GM10266 (cell line): ENCODE measurements at regions not wholly inside any gene's neighbourhood (a gene's known extent, or its start where the extent isn't known, plus 50 kb on each side); places are given as distances from the start of the nearest gene placed in this dataset.

Experiments used
- DNase-seq: peaks from one replicate; pipeline ENCODE4 v3.0.0; 2012; ENCODE audit errors: extremely low spot score
- CTCF ChIP-seq: IDR thresholded peaks from 2 replicates; pipeline ENCODE4 v1.5.1; 2012; ENCODE audit warnings: mild to moderate bottlenecking, low read depth; ENCODE audit not compliant: control insufficient read depth, insufficient read depth; ENCODE audit errors: missing control alignments

- DNase-seq = no peak
- no peak for TF ChIP-seq CTCF
Measured at GRCh38 chr14:37946819-37947218, 260.9 kb upstream of the SSTR1 start.

GRCh38 chr14:37948266-37948665, 259.4 kb upstream of the SSTR1 start:
- TF ChIP-seq CTCF = no peak
- DNase-seq = no peak

DNA sequence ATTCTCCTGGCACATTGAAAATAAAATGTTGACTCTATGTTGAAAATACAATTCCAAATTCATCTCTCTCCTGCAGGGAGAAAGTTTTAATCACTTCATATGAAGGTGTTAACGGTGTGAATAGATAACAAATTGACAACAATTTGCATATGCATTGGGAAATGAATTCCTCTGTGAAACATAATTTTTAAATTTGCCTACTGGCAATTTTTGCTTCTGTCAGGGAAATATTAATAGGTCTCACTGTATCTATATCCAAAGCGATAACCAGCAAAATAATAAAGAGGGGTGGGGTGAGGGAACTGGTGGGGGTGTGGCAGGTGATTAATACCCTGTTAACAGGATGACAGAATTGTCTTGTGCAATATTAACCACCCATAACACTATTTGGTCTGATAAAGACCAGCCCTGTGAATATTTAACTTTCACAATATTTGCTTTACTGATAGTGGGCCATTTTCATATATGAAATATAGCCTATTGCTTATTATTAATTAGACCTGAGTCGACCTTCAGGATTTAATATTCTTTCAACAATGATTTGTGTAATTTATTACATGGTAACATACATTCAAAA, 239.0 kb upstream of the SSTR1 start:
- no peak for TF ChIP-seq CTCF
- no peak for DNase-seq

DNA sequence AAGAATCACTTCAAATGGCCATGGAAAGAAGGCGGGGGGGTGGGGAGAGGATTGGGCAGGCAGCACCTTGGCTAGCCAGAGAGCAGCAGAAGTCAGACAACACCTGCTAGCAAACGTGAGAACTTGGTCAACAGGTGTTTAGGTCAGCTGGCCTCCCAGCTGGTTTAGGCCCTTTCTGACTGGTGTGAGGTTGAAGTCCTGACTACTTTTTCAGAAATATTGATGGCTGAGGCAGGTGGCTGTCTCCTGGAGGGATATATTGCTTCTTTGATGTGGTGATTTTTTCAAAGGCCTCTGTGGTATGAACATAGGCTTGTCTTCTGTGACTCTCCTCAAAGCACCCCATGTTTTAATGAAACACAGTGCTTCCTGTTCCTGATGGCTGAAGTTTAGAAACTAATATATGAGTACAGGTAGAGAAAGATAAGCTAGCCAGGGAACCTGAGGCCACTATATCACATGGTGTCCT, 238.2 kb upstream of the SSTR1 start:
- DNase-seq = no peak
- TF ChIP-seq CTCF = no peak

- no peak for DNase-seq
- no peak for TF ChIP-seq CTCF
Measured at GRCh38 chr14:37970696-37971095, 237.0 kb upstream of the SSTR1 start.

DNA sequence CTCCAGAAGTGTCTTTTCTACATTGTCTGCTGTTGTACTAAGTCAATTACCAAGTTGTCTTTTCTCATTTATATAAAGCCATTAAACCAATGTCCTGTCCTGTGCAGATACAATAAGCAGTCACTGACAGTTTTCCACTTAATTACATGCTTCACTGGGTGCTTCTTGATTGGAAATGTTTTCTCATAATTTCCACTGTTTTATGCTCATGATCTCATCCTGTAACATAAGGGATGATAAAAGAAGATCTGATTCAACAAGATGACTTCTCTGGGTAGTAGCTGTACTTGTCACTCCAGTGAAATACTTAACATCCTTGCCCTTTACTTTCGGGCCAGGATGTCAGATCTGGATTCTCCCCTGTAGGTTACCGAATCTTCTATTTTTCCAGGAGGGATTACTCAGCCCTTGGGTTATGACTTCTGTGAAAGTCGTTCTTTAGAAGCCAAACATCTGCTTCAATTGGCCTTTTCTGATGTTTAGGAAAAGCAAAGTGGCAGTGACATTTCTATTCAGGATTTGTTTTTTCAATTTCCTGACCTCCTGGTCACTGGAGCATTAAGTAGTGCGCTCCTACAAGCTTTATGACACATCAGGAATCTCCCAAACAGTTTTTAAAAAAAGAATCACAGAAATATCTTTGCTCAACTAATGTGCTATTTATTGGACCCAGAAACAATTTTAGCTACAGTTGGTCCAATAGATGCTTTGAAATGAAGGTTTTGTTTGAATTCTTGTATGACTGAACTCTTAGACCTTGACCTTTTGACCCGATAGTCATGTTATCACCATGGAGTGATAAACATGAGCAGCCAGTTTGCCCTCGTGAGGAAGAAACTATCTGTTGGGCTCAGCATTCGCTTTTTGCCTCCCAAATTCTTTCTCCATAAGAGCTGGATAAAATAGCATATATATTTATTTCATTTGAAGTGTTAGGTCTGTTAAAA, 234.5 kb upstream of the SSTR1 start:
- DNase-seq = no peak
- no peak for TF ChIP-seq CTCF

DNA sequence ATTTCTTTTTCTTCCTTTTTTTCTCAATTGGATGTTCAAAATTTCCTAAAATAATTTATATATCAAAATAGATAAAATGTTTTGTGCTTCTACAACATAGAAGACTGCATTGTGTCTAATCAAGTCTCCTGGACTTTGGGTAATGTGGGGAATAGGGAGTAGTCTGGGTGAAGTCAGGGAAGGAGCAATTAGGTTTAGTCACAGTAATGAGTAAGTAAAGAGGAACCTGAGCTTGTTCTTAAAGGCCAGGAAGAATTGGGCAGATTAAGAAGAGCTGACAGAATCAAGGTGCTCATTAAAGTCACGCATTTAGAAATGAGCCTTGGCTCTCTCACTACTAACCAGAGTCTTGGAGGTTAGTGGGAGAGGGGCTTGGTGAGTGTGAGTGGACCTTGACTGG, 233.3 kb upstream of the SSTR1 start:
- TF ChIP-seq CTCF = no peak
- no peak for DNase-seq
